Endothelial cell (in vitro differentiated cells): ENCODE measurements at regions not wholly inside any gene's neighbourhood (a gene's known extent, or its start where the extent isn't known, plus 50 kb on each side); places are given as distances from the start of the nearest gene placed in this dataset.
A peak's percentile ranks its signal among the peaks of the same experiment; 100 is the strongest.

Experiments
- DNase-seq: peaks from one replicate; pipeline ENCODE4 v3.0.0; 2021; ENCODE audit warnings: low spot score
- H3K27ac Mint-ChIP-seq: one replicate; pipeline ENCODE4 v1.8.0; 2021; ENCODE audit warnings: mixed read lengths, inconsistent platforms; ENCODE audit not compliant: unreplicated experiment
- H3K27me3 Mint-ChIP-seq: one replicate; pipeline ENCODE4 v1.8.0; 2021; ENCODE audit warnings: mild to moderate bottlenecking, moderate library complexity, mixed read lengths, inconsistent platforms; ENCODE audit not compliant: unreplicated experiment
- H3K36me3 Mint-ChIP-seq: one replicate; pipeline ENCODE4 v1.8.0; 2021; ENCODE audit warnings: mild to moderate bottlenecking, low read depth, mixed read lengths, inconsistent platforms; ENCODE audit not compliant: unreplicated experiment
- H3K4me1 Mint-ChIP-seq: one replicate; pipeline ENCODE4 v1.8.0; 2021; ENCODE audit warnings: mild to moderate bottlenecking, mixed read lengths, inconsistent platforms; ENCODE audit not compliant: unreplicated experiment
- H3K4me3 Mint-ChIP-seq: one replicate; pipeline ENCODE4 v1.8.0; 2021; ENCODE audit warnings: mild to moderate bottlenecking, mixed read lengths, inconsistent platforms; ENCODE audit not compliant: unreplicated experiment
- H3K9me3 Mint-ChIP-seq: one replicate; pipeline ENCODE4 v1.8.0; 2021; ENCODE audit warnings: mixed read lengths, inconsistent platforms; ENCODE audit not compliant: unreplicated experiment
- CTCF ChIP-seq: fragments of 200-600 bp; sonication (generic); IDR thresholded peaks from one replicate; pipeline ENCODE4 v1.5.0; 2021; ENCODE audit warnings: antibody characterized with exemption; ENCODE audit not compliant: unreplicated experiment

GRCh38 chr6:51487937-51488336, 599.5 kb downstream of the PKHD1 start:
- Mint-ChIP-seq H3K27ac (no peak overlapping the region), H3K9me3 (no peaks in the 10 kb centered on the region), H3K4me1 (peaks cover 20% of the 10 kb centered on the region), H3K4me3 (no peak overlapping the region), H3K36me3 (no peaks in the 10 kb centered on the region), H3K27me3 (peaks cover 2% of the 10 kb centered on the region)
- no peak for DNase-seq
- TF ChIP-seq CTCF = no peak

GRCh38 chr6:51489133-51489532, 598.3 kb downstream of the PKHD1 start:
- no peak overlapping the region for H3K4me3 Mint-ChIP-seq
- no peaks in the 10 kb centered on the region for H3K9me3 Mint-ChIP-seq
- no peak overlapping the region for H3K27ac Mint-ChIP-seq
- peaks cover 20% of the 10 kb centered on the region for H3K4me1 Mint-ChIP-seq
- no peaks in the 10 kb centered on the region for H3K36me3 Mint-ChIP-seq
- H3K27me3 Mint-ChIP-seq = peaks cover 2% of the 10 kb centered on the region
- TF ChIP-seq CTCF = no peak
- DNase-seq = no peak

- H3K4me3 Mint-ChIP-seq = no peak overlapping the region
- DNase-seq = no peak
- H3K27me3 Mint-ChIP-seq = no peaks in the 10 kb centered on the region
- peaks cover 20% of the 10 kb centered on the region for H3K4me1 Mint-ChIP-seq
- H3K27ac Mint-ChIP-seq = peak overlapping the region; percentile 12
- no peaks in the 10 kb centered on the region for H3K9me3 Mint-ChIP-seq
- TF ChIP-seq CTCF = no peak
- H3K36me3 Mint-ChIP-seq = no peaks in the 10 kb centered on the region
Measured at GRCh38 chr6:51490101-51490500, 597.3 kb downstream of the PKHD1 start.

DNA sequence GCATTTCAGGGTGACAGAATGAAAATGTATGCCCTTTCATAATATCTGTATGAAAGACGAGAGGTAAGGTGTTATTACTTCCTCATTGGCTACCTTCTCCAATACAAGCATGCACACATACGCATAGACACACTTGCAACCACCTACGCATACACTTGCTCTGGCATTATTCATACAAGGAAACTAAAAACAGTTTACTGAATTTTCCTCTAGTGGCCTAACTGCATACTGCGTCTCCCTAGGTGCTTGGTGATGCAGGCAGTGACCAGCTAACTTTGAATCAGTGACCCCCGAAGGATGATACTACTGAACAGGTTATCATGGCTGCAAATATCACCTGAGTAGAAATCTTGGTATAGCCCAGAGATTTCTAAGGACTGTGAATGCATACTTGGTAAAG, 593.1 kb downstream of the PKHD1 start:
- peak; percentile 56 for TF ChIP-seq CTCF

GRCh38 chr6:51495096-51495495, 592.3 kb downstream of the PKHD1 start:
- no peak overlapping the region for H3K27ac Mint-ChIP-seq
- H3K9me3 Mint-ChIP-seq = no peaks in the 10 kb centered on the region
- no peaks in the 10 kb centered on the region for H3K27me3 Mint-ChIP-seq
- H3K4me3 Mint-ChIP-seq = no peak overlapping the region
- H3K36me3 Mint-ChIP-seq = no peaks in the 10 kb centered on the region
- peaks cover 6% of the 10 kb centered on the region for H3K4me1 Mint-ChIP-seq
- no peak for DNase-seq
- no peak for TF ChIP-seq CTCF

More for the DNA sequence above, 593.1 kb downstream of the PKHD1 start:
- Mint-ChIP-seq H3K36me3 (no peaks in the 10 kb centered on the region), H3K4me3 (no peak overlapping the region), H3K27me3 (no peaks in the 10 kb centered on the region), H3K27ac (no peak overlapping the region), H3K9me3 (no peaks in the 10 kb centered on the region), H3K4me1 (peaks cover 14% of the 10 kb centered on the region)
- no peak for DNase-seq
